Dendritic cell treated with granulocyte-macrophage colony-stimulating factor and Interleukin-4, amounts not matched to agents 40 ng/mL and 50 ng/mL, for 4 days (primary cell): ENCODE measurements at regions not wholly inside any gene's neighbourhood (a gene's known extent, or its start where the extent isn't known, plus 50 kb on each side); places are given as distances from the start of the nearest gene placed in this dataset.
"Not testable (repeated sequence)": the region's sequence is repeated elsewhere in the genome, so short reads cannot be mapped to it uniquely, and the experiment has no call there.

Experiments used
- H3K27ac Mint-ChIP-seq: one replicate; pipeline ENCODE4 v1.8.0; 2022; ENCODE audit warnings: mild to moderate bottlenecking, mixed read lengths
- H3K27me3 Mint-ChIP-seq: one replicate; pipeline ENCODE4 v1.8.0; 2022; ENCODE audit warnings: mild to moderate bottlenecking, mixed read lengths
- H3K36me3 Mint-ChIP-seq: one replicate; pipeline ENCODE4 v1.8.0; 2022; ENCODE audit warnings: low read depth, mixed read lengths
- H3K4me1 Mint-ChIP-seq: one replicate; pipeline ENCODE4 v1.8.0; 2022; ENCODE audit warnings: low read depth, mixed read lengths
- H3K4me3 Mint-ChIP-seq: one replicate; pipeline ENCODE4 v1.8.0; 2022; ENCODE audit warnings: mild to moderate bottlenecking, moderate library complexity, mixed read lengths
- H3K9me3 Mint-ChIP-seq: one replicate; pipeline ENCODE4 v1.8.0; 2022; ENCODE audit warnings: mixed read lengths
- intact Hi-C: fragments of 100-400 bp; cut with micrococcal nuclease; formaldehyde crosslinking; loops from one replicate; pipeline ENCODE4 v1.15.0; 2022

DNA sequence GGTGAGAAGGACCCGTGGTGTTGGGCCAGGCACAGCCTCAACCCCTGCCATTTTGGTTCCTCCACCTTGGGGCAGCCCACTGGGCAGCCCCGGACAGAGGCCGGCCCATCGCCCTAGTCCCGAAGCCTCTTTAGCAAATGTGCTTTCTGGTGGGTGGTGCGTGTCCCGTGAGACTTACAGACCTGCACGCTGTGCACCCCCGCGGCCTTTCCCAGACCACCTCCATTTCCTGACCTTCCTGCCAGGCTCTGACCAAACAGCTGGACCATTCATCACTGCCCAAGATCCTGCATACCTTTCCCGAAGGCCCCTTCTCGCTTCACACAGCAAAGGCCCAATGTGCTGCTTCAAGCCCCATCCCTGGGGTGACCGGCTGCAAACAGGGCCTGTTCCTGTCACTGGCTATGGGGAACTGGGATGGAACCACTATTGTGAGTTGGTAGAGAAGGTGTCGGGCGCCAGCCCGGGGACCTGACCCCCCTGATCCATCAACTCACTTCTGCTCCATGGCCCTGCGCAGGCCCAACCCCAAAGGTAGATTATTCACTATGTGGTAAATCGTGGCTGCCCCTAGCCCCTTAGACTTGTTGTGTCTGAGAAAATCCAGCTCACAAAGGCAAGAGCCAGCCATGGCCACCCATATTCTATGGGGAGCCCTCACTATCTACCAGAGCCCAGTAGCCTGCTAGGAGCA lies 341.0 kb downstream of the EIPR1 start:
- no peaks in the 10 kb centered on the region for H3K27me3 Mint-ChIP-seq
- H3K4me3 Mint-ChIP-seq = no peak overlapping the region
- intact Hi-C loops = no loop called here
- no peaks in the 10 kb centered on the region for H3K4me1 Mint-ChIP-seq
- peaks cover 8% of the 10 kb centered on the region for H3K9me3 Mint-ChIP-seq
- H3K36me3 Mint-ChIP-seq = no peaks in the 10 kb centered on the region
- no peak overlapping the region for H3K27ac Mint-ChIP-seq

DNA sequence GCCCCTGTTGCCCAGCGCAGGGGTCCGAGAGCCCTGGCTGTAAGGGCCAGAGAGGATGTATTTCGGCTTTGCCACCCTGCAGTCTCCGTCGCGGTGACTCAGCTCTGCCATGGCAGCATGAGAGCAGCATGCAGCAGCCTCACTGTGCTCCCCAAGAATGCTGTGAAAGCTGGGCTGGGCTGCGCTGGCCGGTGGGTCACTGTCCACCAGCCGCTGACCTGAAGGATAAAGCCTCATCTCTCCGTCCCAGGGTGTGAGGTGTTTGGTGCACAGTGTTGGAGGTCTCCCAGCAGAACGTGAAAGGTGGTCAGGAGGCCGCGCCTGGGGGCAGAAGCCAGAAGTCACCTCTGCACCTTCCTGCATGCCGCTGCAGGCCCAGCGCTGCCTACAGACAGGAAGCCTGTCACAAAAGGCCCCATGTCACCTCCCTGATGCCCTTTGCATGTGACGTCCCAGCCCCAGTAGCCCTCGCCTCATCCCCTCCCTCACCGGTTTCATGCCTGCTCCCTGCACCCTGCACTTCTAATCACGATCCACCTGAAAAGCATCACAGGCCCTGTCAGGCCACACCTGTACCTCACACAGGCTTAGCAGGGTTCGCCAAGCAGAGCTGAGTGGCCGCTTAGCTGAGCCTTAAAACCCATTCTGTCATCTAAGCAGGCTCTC lies 342.1 kb downstream of the EIPR1 start:
- Mint-ChIP-seq H3K27me3 (no peaks in the 10 kb centered on the region), H3K4me3 (no peak overlapping the region), H3K4me1 (no peaks in the 10 kb centered on the region), H3K9me3 (peaks cover 8% of the 10 kb centered on the region), H3K36me3 (no peaks in the 10 kb centered on the region), H3K27ac (no peak overlapping the region)
- intact Hi-C loops = no loop called here

DNA sequence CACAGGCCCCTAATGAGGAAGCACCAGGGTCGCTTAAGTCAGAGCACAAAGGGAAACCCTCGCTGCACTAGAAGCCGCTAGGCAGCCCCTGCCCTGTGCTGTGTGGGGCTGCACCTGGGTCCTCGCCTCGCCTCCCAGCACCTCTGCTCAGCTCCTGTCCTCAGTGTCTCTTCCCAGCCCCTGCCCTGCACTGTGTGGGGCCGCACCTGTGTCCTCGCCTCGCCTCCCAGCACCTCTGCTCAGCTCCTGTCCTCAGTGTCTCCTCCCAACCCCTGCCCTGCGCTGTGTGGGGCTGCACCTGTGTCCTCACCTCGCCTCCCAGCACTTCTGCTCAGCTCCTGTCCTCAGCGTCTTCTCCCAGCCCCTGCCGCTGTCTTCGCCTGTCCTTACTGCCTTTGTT lies 342.8 kb downstream of the EIPR1 start:
- Mint-ChIP-seq H3K4me3 (no peak overlapping the region), H3K27me3 (no peaks in the 10 kb centered on the region), H3K27ac (no peak overlapping the region), H3K4me1 (no peaks in the 10 kb centered on the region), H3K9me3 (peaks cover 8% of the 10 kb centered on the region), H3K36me3 (no peaks in the 10 kb centered on the region)
- intact Hi-C loops = no loop called here

DNA sequence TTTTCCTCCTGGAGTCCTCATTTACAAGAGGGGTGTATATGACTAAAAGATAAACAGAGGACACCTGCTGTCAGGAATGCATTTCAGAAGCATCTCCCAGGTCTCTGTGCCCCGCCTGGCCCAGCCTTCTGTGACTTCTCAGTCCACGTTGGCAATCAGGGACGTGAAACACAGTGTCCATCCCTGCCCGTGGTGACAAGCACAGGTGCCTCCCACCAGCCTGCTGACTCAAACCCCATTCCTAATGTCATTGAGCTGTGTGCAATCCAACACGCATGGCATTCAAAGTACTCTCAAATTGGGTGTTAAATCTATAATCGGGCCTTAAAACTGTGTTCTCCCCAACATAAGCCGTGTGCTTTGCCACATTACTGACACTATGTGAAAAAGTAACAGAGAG lies 343.2 kb downstream of the EIPR1 start:
- Mint-ChIP-seq H3K4me3 (no peak overlapping the region), H3K36me3 (no peaks in the 10 kb centered on the region), H3K4me1 (no peaks in the 10 kb centered on the region), H3K27ac (no peak overlapping the region), H3K9me3 (peaks cover 8% of the 10 kb centered on the region), H3K27me3 (no peaks in the 10 kb centered on the region)
- intact Hi-C loops = no loop called here

DNA sequence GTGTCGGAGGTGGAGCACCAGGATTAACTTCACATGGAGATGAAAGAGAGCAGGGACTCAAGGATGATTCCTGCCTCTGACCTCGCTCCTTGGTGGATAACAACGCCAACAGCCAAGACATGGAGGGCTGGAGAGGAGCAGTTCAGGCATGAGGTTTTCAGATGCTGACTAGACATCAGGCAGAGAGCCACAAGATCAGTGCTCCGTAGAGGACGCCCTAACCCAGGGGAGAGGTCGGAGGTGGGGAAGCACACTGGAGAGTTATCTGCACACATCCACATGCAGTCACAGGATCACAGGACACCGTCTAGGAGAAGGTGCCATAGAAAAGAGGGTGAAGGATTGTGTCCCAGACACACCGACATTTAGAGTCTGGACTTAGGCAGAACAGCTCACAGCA lies 344.3 kb downstream of the EIPR1 start:
- intact Hi-C loops = no loop called here
- Mint-ChIP-seq H3K4me1 (no peaks in the 10 kb centered on the region), H3K36me3 (no peaks in the 10 kb centered on the region), H3K9me3 (peaks cover 2% of the 10 kb centered on the region), H3K27ac (no peak overlapping the region), H3K27me3 (no peaks in the 10 kb centered on the region), H3K4me3 (no peak overlapping the region)

DNA sequence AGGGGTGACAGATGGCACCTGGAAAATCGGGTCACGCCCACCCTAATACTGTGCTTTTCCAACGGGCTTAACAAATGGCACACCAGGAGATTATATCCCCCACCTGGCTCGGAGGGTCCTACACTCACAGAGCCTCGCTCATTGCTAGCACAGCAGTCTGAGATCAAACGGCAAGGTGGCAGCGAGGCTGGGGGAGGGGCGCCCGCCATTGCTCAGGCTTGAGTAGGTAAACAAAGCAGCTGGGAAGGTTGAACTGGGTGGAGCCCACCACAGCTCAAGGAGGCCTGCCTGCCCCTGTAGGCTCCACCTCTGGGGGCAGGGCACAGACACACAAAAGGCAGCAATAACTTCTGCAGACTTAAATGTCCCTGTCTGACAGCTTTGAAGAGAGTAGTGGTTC lies 346.8 kb downstream of the EIPR1 start:
- H3K9me3 Mint-ChIP-seq, H3K27ac Mint-ChIP-seq, intact Hi-C loops, H3K36me3 Mint-ChIP-seq, H3K27me3 Mint-ChIP-seq, H3K4me3 Mint-ChIP-seq, H3K4me1 Mint-ChIP-seq: not testable (repeated sequence)

DNA sequence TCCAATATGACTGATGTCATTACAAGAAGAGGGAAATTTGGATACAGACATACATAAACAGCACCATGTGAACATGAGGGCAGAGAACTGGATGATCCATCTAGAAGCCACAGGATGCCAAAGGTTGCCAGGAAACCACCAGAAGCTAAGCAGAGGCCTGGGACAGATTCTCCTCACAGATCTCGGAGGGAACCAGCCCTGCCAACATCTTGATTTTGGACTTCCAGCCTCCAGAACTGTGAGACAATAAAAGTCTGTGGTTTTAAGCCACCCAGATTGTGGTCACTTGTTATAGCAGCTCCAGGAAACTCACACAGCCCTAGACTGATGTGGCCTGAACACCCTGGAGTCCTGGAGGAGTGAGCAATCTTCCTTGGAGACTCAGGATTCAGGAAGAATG lies 351.6 kb downstream of the EIPR1 start:
- Mint-ChIP-seq H3K4me1 (no peaks in the 10 kb centered on the region), H3K9me3 (peaks cover 19% of the 10 kb centered on the region), H3K36me3 (no peaks in the 10 kb centered on the region), H3K27me3 (no peaks in the 10 kb centered on the region), H3K4me3 (no peak overlapping the region), H3K27ac (no peak overlapping the region)
- intact Hi-C loops = no loop called here

DNA sequence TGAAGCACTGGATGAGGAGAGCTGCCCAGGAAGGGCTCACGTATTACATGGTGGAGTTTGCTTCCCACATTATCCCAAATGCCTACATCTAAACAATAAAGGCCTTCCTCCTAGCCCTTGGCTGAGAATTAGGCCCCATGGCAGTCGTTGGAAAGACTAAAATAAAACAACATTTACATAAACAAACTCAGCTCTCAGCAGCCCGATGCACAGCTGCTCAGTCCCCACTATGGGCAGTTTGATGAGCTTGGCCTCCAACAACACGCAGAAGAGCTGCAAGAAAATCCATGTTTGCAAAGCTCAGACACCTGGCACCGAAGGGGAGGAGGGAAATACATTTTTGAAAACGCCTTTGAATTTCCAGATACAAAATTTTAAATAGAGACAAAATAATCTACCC lies 352.4 kb downstream of the EIPR1 start:
- no peaks in the 10 kb centered on the region for H3K4me1 Mint-ChIP-seq
- H3K27me3 Mint-ChIP-seq = no peaks in the 10 kb centered on the region
- H3K4me3 Mint-ChIP-seq = no peak overlapping the region
- H3K27ac Mint-ChIP-seq = no peak overlapping the region
- peaks cover 19% of the 10 kb centered on the region for H3K9me3 Mint-ChIP-seq
- no peaks in the 10 kb centered on the region for H3K36me3 Mint-ChIP-seq
- intact Hi-C loops = no loop called here

DNA sequence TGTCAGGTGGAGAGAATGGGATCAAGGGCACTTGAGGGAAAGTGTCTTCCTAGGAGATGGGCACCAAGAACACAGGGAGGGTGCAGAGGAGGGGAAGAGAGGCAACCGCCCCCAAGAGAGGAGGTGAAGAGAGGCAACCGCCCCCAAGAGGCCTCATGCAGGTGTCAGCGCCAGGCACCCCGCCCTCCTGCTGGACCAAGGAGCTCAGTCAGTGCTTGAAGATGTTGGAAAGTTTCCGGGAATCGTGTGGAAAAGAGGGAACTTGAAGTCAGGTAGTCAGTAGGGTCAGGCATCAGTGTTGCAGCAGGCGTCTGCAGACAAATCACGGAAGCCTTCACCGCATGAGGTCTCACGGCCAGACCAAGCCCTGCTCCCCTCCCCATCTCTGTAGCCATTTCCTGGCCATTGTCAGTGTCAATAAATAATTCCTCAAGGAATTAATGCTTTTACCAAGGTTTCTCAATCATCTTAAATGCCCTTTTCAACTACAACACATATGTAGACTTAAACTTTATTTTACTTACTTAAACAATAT lies 353.1 kb downstream of the EIPR1 start:
- Mint-ChIP-seq H3K4me1 (no peaks in the 10 kb centered on the region), H3K9me3 (peaks cover 19% of the 10 kb centered on the region), H3K4me3 (no peak overlapping the region), H3K36me3 (no peaks in the 10 kb centered on the region), H3K27ac (no peak overlapping the region), H3K27me3 (no peaks in the 10 kb centered on the region)
- intact Hi-C loops = no loop called here

DNA sequence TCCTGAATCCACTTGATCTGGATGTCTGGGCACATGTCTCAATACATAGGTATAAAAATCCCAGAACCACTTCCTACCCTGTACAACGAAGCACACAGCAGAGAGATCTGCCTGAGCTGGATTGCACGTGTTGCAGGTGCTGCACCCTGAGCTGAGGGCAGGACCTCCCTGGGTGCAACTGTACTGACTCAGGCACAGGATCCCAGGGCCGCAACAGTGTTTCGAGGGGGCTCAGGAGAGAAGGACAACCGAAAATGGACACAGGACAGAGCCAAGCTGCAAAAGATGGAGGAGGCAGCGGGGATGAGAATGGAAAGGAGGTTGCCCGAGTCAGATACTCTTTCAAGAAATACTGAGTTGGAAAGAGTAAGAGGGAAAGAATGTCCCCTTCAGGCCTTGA lies 354.1 kb downstream of the EIPR1 start:
- Mint-ChIP-seq H3K9me3 (peaks cover 19% of the 10 kb centered on the region), H3K36me3 (no peaks in the 10 kb centered on the region), H3K27me3 (no peaks in the 10 kb centered on the region), H3K27ac (no peak overlapping the region), H3K4me1 (no peaks in the 10 kb centered on the region), H3K4me3 (no peak overlapping the region)
- intact Hi-C loops = no loop called here

DNA sequence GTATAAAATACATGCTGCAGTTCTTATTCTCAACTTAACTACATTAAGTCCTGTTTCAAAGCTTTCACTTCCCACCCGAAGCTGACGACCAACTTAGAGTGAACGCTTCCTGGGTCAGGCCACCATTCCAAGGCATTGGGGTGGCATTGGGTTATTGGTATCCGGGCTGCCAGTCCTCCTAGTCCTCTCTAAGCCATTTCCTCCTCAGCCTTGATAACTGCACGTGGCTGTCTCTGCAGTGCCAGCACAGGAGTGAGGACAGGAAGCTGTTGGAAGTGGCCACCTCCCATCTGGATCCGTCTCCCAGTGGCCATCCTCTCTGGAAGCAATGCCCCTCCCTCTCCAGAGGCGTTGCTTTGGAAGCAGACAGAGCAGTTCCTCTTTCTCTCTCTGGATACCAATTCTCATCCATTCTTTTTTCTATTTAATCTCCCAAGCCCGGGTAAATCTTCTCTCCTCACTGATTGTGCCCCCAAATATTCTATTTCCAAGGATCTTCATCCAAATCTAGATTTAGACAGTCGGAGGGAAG lies 354.7 kb downstream of the EIPR1 start:
- Mint-ChIP-seq H3K9me3 (peaks cover 22% of the 10 kb centered on the region), H3K36me3 (no peaks in the 10 kb centered on the region), H3K4me3 (no peak overlapping the region), H3K27me3 (no peaks in the 10 kb centered on the region), H3K27ac (no peak overlapping the region), H3K4me1 (no peaks in the 10 kb centered on the region)
- intact Hi-C loops = no loop called here

DNA sequence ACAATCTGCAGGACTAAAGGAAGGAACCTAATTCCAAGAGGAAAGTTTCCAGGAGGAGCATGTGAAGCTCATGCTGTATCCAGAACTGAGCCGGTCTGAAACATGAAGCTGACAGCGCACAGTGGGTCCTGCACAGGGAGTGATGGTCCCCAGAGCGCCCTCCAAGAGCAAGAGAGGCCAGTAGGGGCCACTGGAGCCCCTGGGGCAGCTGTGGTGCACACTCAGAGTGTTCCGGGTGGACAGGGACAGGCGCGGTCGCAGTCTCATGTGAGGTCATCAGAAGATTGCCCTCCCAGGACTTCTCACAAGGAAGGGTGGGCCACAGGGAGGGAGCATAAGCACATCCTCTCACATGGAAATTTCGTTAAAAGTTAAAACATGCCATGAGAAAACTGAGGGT lies 355.9 kb downstream of the EIPR1 start:
- Mint-ChIP-seq H3K4me3 (no peak overlapping the region), H3K9me3 (peaks cover 28% of the 10 kb centered on the region), H3K36me3 (no peaks in the 10 kb centered on the region), H3K4me1 (no peaks in the 10 kb centered on the region), H3K27ac (no peak overlapping the region), H3K27me3 (no peaks in the 10 kb centered on the region)
- intact Hi-C loops = no loop called here

DNA sequence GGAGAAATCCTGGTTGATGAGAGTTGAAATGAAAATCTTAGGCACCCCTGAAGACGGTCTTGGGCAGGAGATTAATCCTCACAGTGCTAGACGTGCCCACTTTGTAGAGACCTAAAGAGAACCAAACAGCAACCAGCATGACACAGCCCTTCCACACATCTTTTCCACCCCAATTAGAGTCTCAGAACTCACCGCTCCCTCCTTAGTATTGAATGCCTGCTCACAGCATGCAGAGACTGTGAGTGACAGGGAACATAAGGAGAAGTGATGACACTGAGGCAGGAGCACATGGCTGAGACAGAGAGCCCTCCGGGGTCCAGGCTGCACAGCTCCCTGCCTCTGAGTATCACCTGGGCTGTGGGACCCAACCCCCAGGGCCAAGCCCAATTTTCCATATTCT lies 367.6 kb downstream of the EIPR1 start:
- Mint-ChIP-seq H3K4me1 (no peaks in the 10 kb centered on the region), H3K4me3 (no peak overlapping the region), H3K9me3 (peaks cover 15% of the 10 kb centered on the region), H3K27ac (no peak overlapping the region), H3K36me3 (no peaks in the 10 kb centered on the region), H3K27me3 (no peaks in the 10 kb centered on the region)
- intact Hi-C loops = no loop called here

DNA sequence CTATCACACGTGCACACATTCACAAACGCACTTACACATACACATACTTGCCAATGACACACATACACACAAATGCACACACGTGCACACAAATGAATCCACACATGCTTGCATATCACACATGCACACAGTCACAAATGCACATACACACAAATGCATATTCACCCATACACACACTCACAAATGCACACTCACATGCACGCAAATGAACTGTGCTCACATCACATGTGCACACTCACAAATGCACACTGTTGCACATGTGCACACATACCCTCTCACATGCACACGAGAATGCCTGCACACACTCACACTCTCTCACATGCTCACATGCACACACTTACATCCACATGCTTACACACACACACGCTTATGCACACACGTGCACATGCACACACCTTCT lies 368.1 kb downstream of the EIPR1 start:
- no peaks in the 10 kb centered on the region for H3K36me3 Mint-ChIP-seq
- no peaks in the 10 kb centered on the region for H3K27me3 Mint-ChIP-seq
- no peak overlapping the region for H3K27ac Mint-ChIP-seq
- intact Hi-C loops = no loop called here
- no peaks in the 10 kb centered on the region for H3K4me1 Mint-ChIP-seq
- peaks cover 15% of the 10 kb centered on the region for H3K9me3 Mint-ChIP-seq
- H3K4me3 Mint-ChIP-seq = no peak overlapping the region
